Skin epidermis (tissue), 12 donors: ENCODE measurements at regions not wholly inside any gene's neighbourhood (a gene's known extent, or its start where the extent isn't known, plus 50 kb on each side); places are given as distances from the start of the nearest gene placed in this dataset.
"Not testable (repeated sequence)": the region's sequence is repeated elsewhere in the genome, so short reads cannot be mapped to it uniquely, and the experiment has no call there.

ENCODE experiments used
- H3K27ac ChIP-seq, 21 experiments: fragments of 200-600 bp; sonication (generic) in 11 of 21; one replicate each; pipeline ENCODE4 v1.5.0; 2020; ENCODE audit warnings: mild to moderate bottlenecking in 3 of 21, inconsistent platforms in 2 of 21, moderate library complexity in 2 of 21
- H3K4me3 ChIP-seq, 7 experiments: fragments of 200-600 bp; sonication (generic) in 2 of 7; one replicate each; pipeline ENCODE4 v1.5.0; 2020; ENCODE audit warnings: inconsistent platforms in 2 of 7, mild to moderate bottlenecking in 2 of 7, moderate library complexity in 1 of 7

GRCh38 chr9:16289639-16290038 is 580.8 kb downstream of the BNC2 start:
- H3K27ac ChIP-seq: no peak overlapping the region
- H3K4me3 ChIP-seq: no peak overlapping the region

- Histone ChIP-seq H3K27ac (no peak overlapping the region), H3K4me3 (no peak overlapping the region)
Observed at GRCh38 chr9:16290169-16290568, 580.3 kb downstream of the BNC2 start.

- H3K27ac ChIP-seq: no peak overlapping the region
Observed at GRCh38 chr9:16291921-16292320, 578.5 kb downstream of the BNC2 start.

GRCh38 chr9:16293610-16294009 is 576.9 kb downstream of the BNC2 start:
- no peak overlapping the region for H3K4me3 ChIP-seq
- no peak overlapping the region for H3K27ac ChIP-seq

More at GRCh38 chr9:16291921-16292320, 578.5 kb downstream of the BNC2 start:
- no peak overlapping the region for H3K4me3 ChIP-seq

- H3K4me3 ChIP-seq: no peak overlapping the region
- peak overlapping the region in 1 of 21 experiments; percentile 10 for H3K27ac ChIP-seq
Observed at GRCh38 chr9:16294133-16294770, 576.2 kb downstream of the BNC2 start.

- H3K4me3 ChIP-seq, H3K27ac ChIP-seq: not testable (repeated sequence)
Observed at GRCh38 chr9:16294940-16295339, 575.5 kb downstream of the BNC2 start.

- H3K27ac ChIP-seq, H3K4me3 ChIP-seq: not testable (repeated sequence)
Observed at GRCh38 chr9:16299368-16299767, 571.1 kb downstream of the BNC2 start.

- H3K27ac ChIP-seq: no peak overlapping the region
Observed at GRCh38 chr9:16303506-16303905, 567.0 kb downstream of the BNC2 start.

GRCh38 chr9:16304301-16304700 is 566.2 kb downstream of the BNC2 start:
- no peak overlapping the region for H3K4me3 ChIP-seq
- H3K27ac ChIP-seq: no peak overlapping the region

More at GRCh38 chr9:16303506-16303905, 567.0 kb downstream of the BNC2 start:
- no peak overlapping the region for H3K4me3 ChIP-seq

- no peak overlapping the region for H3K27ac ChIP-seq
- H3K4me3 ChIP-seq: no peak overlapping the region
Observed at GRCh38 chr9:16306586-16306985, 563.9 kb downstream of the BNC2 start.

- Histone ChIP-seq H3K27ac (no peak overlapping the region), H3K4me3 (no peak overlapping the region)
Observed at GRCh38 chr9:16307626-16308195, 562.8 kb downstream of the BNC2 start.

- H3K4me3 ChIP-seq: no peak overlapping the region
- no peak overlapping the region for H3K27ac ChIP-seq
Observed at GRCh38 chr9:16308645-16309044, 561.8 kb downstream of the BNC2 start.

- no peak overlapping the region for H3K4me3 ChIP-seq
- no peak overlapping the region for H3K27ac ChIP-seq
Observed at GRCh38 chr9:16309082-16309468, 561.4 kb downstream of the BNC2 start.

- Histone ChIP-seq H3K4me3 (no peak overlapping the region), H3K27ac (no peak overlapping the region)
Observed at GRCh38 chr9:16309469-16310271, 560.8 kb downstream of the BNC2 start.

GRCh38 chr9:16310278-16311110 is 560.0 kb downstream of the BNC2 start:
- Histone ChIP-seq H3K27ac (no peak overlapping the region), H3K4me3 (no peak overlapping the region)

- H3K27ac ChIP-seq: no peak overlapping the region
- no peak overlapping the region for H3K4me3 ChIP-seq
Observed at GRCh38 chr9:16312116-16312515, 558.4 kb downstream of the BNC2 start.

GRCh38 chr9:16312962-16313546 is 557.4 kb downstream of the BNC2 start:
- Histone ChIP-seq H3K27ac (no peak overlapping the region), H3K4me3 (no peak overlapping the region)

GRCh38 chr9:16314476-16314875 is 556.0 kb downstream of the BNC2 start:
- H3K27ac ChIP-seq: no peak overlapping the region
- no peak overlapping the region for H3K4me3 ChIP-seq

GRCh38 chr9:16315720-16316119 is 554.8 kb downstream of the BNC2 start:
- Histone ChIP-seq H3K4me3 (no peak overlapping the region), H3K27ac (no peak overlapping the region)

- Histone ChIP-seq H3K27ac (no peak overlapping the region), H3K4me3 (no peak overlapping the region)
Observed at GRCh38 chr9:16316456-16316855, 554.0 kb downstream of the BNC2 start.
